GM23338 (cell line): ENCODE measurements at regions not wholly inside any gene's neighbourhood (a gene's known extent, or its start where the extent isn't known, plus 50 kb on each side); places are given as distances from the start of the nearest gene placed in this dataset.

ENCODE experiments used
- ATAC-seq: fragments of 200-7000 bp; cut with Tn5 transposase; 3 replicates; pipeline ENCODE4 v1.9.1; 2020
- DNase-seq: peaks from one replicate; pipeline ENCODE4 v3.0.0-alpha.2; 2015; ENCODE audit warnings: low spot score
- H2AFZ ChIP-seq: fragments of 200-600 bp; sonication (generic); 2 replicates; pipeline ENCODE4 v1.8.0; 2016; ENCODE audit warnings: antibody characterized with exemption, mild to moderate bottlenecking, moderate library complexity
- H3F3A ChIP-seq: fragments of 200-600 bp; sonication (generic); replicated peaks from 2 replicates; pipeline ENCODE4 v1.8.0; 2017; ENCODE audit warnings: antibody characterized with exemption, mixed run types, low read depth
- H3K27ac ChIP-seq: fragments of 200-600 bp; sonication (generic); 2 replicates; pipeline ENCODE4 v1.6.1; 2016; ENCODE audit warnings: low read depth
- H3K27me3 ChIP-seq: fragments of 200-600 bp; sonication (generic); 2 replicates; pipeline ENCODE4 v1.8.0; 2016; ENCODE audit warnings: mild to moderate bottlenecking, mixed run types, moderate library complexity; ENCODE audit not compliant: insufficient read depth
- H3K36me3 ChIP-seq: fragments of 200-600 bp; sonication (generic); 2 replicates; pipeline ENCODE4 v1.8.0; 2016; ENCODE audit warnings: mild to moderate bottlenecking; ENCODE audit not compliant: insufficient read depth
- H3K4me1 ChIP-seq: fragments of 200-600 bp; sonication (generic); 2 replicates; pipeline ENCODE4 v1.8.0; 2016; ENCODE audit warnings: mild to moderate bottlenecking, moderate library complexity; ENCODE audit not compliant: insufficient read depth
- H3K4me2 ChIP-seq: fragments of 200-600 bp; sonication (generic); 2 replicates; pipeline ENCODE4 v1.7.1; 2017; ENCODE audit warnings: mixed run types
- H3K4me3 ChIP-seq: fragments of 200-600 bp; sonication (generic); 2 replicates; pipeline ENCODE4 v1.6.1; 2016; ENCODE audit warnings: mixed run types
- H3K79me2 ChIP-seq: fragments of 200-600 bp; sonication (generic); replicated peaks from 2 replicates; pipeline ENCODE4 v1.8.0; 2017; ENCODE audit warnings: mild to moderate bottlenecking; ENCODE audit not compliant: insufficient read depth
- H3K9me2 ChIP-seq: fragments of 200-600 bp; sonication (generic); 2 replicates; pipeline ENCODE4 v1.8.0; 2017; ENCODE audit not compliant: insufficient read depth
- H4K20me1 ChIP-seq: fragments of 200-600 bp; sonication (generic); replicated peaks from 2 replicates; pipeline ENCODE4 v1.8.0; 2017; ENCODE audit warnings: mild to moderate bottlenecking; ENCODE audit not compliant: insufficient read depth
- H3K27ac Mint-ChIP-seq: 2 replicates; pipeline ENCODE4 v1.8.0; 2020; ENCODE audit warnings: inconsistent platforms, mild to moderate bottlenecking, moderate library complexity, mixed read lengths
- H3K27me3 Mint-ChIP-seq: 3 replicates; pipeline ENCODE4 v1.8.0; 2022; ENCODE audit warnings: low read depth, mild to moderate bottlenecking, moderate library complexity, mixed read lengths, inconsistent platforms; ENCODE audit not compliant: insufficient read depth, poor library complexity
- H3K36me3 Mint-ChIP-seq: 3 replicates; pipeline ENCODE4 v1.8.0; 2021; ENCODE audit warnings: low read depth, mild to moderate bottlenecking, inconsistent platforms, moderate library complexity, mixed read lengths
- H3K4me1 Mint-ChIP-seq: 3 replicates; pipeline ENCODE4 v1.8.0; 2020; ENCODE audit warnings: mild to moderate bottlenecking, inconsistent platforms, mixed read lengths
- H3K4me3 Mint-ChIP-seq: 3 replicates; pipeline ENCODE4 v1.8.0; 2021; ENCODE audit warnings: moderate library complexity, mild to moderate bottlenecking, inconsistent platforms, mixed read lengths
- H3K9me3 Mint-ChIP-seq: 3 replicates; pipeline ENCODE4 v1.8.0; 2020; ENCODE audit warnings: moderate library complexity, mild to moderate bottlenecking, inconsistent platforms, mixed read lengths
- CREB1 ChIP-seq: fragments of 250-450 bp; sonication (Bioruptor Pico); IDR thresholded peaks from 2 replicates; pipeline ENCODE4 v1.5.0; 2020; ENCODE audit warnings: low read depth, mild to moderate bottlenecking, moderate library complexity
- EZH2phosphoT487 ChIP-seq: fragments of 200-600 bp; sonication (generic); IDR thresholded peaks from one replicate; pipeline ENCODE4 v1.8.1; 2018; ENCODE audit warnings: antibody characterized with exemption; ENCODE audit not compliant: unreplicated experiment
- JUNB ChIP-seq: IDR thresholded peaks from one replicate; pipeline ENCODE4 v1.6.1; 2016; ENCODE audit warnings: antibody characterized with exemption; ENCODE audit not compliant: unreplicated experiment
- NANOG ChIP-seq: IDR thresholded peaks from 2 replicates; pipeline ENCODE4 v1.6.1; 2016; ENCODE audit warnings: antibody characterized with exemption, borderline replicate concordance
- POLR2AphosphoS5 ChIP-seq: IDR thresholded peaks from 2 replicates; pipeline ENCODE4 v1.6.1; 2016; ENCODE audit warnings: antibody characterized with exemption, low read depth
- ZNF114 ChIP-seq: fragments of 250-450 bp; sonication (Bioruptor Pico); IDR thresholded peaks from 2 replicates; pipeline ENCODE4 v1.5.0; 2020; ENCODE audit warnings: mild to moderate bottlenecking, moderate library complexity
- TF ChIP-seq, protein P1 (sequence below): IDR thresholded peaks from one replicate; pipeline ENCODE4 v1.6.1; 2018; ENCODE audit warnings: antibody characterized with exemption; ENCODE audit not compliant: unreplicated experiment
- TF ChIP-seq, protein P2 (sequence below): IDR thresholded peaks from 2 replicates; pipeline ENCODE4 v1.6.1; 2016; ENCODE audit warnings: antibody characterized with exemption
- TF ChIP-seq, protein P3 (sequence below): fragments of 250-450 bp; sonication (Bioruptor Pico); IDR thresholded peaks from 2 replicates; pipeline ENCODE4 v1.5.0; 2020; ENCODE audit warnings: mild to moderate bottlenecking, moderate library complexity
- TF ChIP-seq, protein P4 (sequence below), 2 experiments: fragments of 200-600 bp in 1 of 2; sonication (generic) in 1 of 2; conservative IDR thresholded peaks; 2 replicates each; pipeline versions ENCODE4 v1.5.1 to v1.6.1; 2016 to 2017; ENCODE audit warnings: antibody characterized with exemption in 2 of 2, low read depth in 2 of 2, mild to moderate bottlenecking in 2 of 2, moderate library complexity in 1 of 2

DNA sequence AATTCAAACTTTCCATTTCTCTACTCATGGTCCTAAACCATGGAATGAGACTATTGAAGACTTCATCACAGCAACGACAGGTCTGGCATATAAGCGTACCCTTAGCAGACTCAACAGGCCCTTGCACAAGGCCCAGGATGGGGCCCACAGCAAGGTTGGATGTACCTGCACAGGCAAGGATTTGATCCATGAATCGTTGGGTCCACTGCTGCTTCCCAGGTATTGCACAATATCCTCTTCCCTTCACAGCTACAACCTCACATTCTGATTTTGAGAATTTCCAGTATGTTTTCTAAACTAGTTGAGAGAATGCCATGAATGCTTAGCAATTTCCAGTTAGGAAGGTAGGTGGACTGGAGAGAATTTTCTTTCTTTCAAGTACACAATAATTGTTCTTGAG is 515.8 kb downstream of the SUCLG1 start:
- Histone ChIP-seq H3K27me3 (no peaks in the 10 kb centered on the region), H3K4me2 (peak overlapping the region; percentile 17; the same call in 1 of the 2 replicates), H3K79me2 (no peaks in the 10 kb centered on the region), H3K36me3 (no peaks in the 10 kb centered on the region), H3K4me1 (peaks cover 24% of the 10 kb centered on the region), H4K20me1 (no peaks in the 10 kb centered on the region), H3F3A (no peaks in the 10 kb centered on the region), H3K9me2 (peaks cover 6% of the 10 kb centered on the region; the same call in 1 of the 2 replicates), H3K27ac (no peak overlapping the region), H2AFZ (no peak overlapping the region), H3K4me3 (no peak overlapping the region)
- TF ChIP-seq NANOG (no peak), EZH2phosphoT487 (no peak)
- DNase-seq (no peak), ATAC-seq (no peak)
- H3K27ac Mint-ChIP-seq: no peak overlapping the region
- H3K4me3 Mint-ChIP-seq: no peak overlapping the region
- no peaks in the 10 kb centered on the region for H3K27me3 Mint-ChIP-seq
- no peaks in the 10 kb centered on the region; the same call in 2 of the 3 replicates for H3K9me3 Mint-ChIP-seq
- H3K36me3 Mint-ChIP-seq: no peaks in the 10 kb centered on the region
- peaks cover 24% of the 10 kb centered on the region for H3K4me1 Mint-ChIP-seq

DNA sequence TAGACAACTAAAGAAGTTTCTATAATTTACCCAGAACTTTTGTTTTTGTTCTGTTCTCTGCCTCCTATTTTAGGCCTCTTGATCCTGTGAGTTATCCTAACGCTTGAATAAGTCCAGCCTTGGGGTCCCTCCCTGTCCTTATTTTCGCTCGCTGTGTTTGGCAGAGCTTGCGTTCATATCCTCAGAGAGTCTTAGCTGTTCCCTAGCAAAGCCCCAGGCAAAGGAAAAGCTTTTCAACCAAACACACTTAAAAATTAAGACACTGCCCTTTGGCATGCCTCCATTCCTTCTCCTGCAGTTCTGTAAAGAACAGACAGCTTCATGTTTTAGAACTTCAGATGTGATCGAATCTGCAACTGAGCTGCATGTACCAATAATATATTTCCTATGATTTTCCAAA is 517.2 kb downstream of the SUCLG1 start:
- Histone ChIP-seq H3K4me2 (no peak overlapping the region), H3K4me3 (no peak overlapping the region), H3F3A (no peaks in the 10 kb centered on the region), H3K27me3 (no peaks in the 10 kb centered on the region), H3K4me1 (peaks cover 24% of the 10 kb centered on the region), H4K20me1 (no peaks in the 10 kb centered on the region), H3K79me2 (no peaks in the 10 kb centered on the region), H3K9me2 (no peaks in the 10 kb centered on the region), H3K27ac (no peak overlapping the region), H2AFZ (no peak overlapping the region), H3K36me3 (no peaks in the 10 kb centered on the region)
- H3K4me3 Mint-ChIP-seq: no peak overlapping the region
- H3K27me3 Mint-ChIP-seq: peaks cover 2% of the 10 kb centered on the region
- H3K36me3 Mint-ChIP-seq: no peaks in the 10 kb centered on the region
- ATAC-seq (no peak), DNase-seq (no peak)
- no peak overlapping the region for H3K27ac Mint-ChIP-seq
- H3K4me1 Mint-ChIP-seq: peaks cover 24% of the 10 kb centered on the region
- no peaks in the 10 kb centered on the region; the same call in 2 of the 3 replicates for H3K9me3 Mint-ChIP-seq
- TF ChIP-seq, protein P1, sequence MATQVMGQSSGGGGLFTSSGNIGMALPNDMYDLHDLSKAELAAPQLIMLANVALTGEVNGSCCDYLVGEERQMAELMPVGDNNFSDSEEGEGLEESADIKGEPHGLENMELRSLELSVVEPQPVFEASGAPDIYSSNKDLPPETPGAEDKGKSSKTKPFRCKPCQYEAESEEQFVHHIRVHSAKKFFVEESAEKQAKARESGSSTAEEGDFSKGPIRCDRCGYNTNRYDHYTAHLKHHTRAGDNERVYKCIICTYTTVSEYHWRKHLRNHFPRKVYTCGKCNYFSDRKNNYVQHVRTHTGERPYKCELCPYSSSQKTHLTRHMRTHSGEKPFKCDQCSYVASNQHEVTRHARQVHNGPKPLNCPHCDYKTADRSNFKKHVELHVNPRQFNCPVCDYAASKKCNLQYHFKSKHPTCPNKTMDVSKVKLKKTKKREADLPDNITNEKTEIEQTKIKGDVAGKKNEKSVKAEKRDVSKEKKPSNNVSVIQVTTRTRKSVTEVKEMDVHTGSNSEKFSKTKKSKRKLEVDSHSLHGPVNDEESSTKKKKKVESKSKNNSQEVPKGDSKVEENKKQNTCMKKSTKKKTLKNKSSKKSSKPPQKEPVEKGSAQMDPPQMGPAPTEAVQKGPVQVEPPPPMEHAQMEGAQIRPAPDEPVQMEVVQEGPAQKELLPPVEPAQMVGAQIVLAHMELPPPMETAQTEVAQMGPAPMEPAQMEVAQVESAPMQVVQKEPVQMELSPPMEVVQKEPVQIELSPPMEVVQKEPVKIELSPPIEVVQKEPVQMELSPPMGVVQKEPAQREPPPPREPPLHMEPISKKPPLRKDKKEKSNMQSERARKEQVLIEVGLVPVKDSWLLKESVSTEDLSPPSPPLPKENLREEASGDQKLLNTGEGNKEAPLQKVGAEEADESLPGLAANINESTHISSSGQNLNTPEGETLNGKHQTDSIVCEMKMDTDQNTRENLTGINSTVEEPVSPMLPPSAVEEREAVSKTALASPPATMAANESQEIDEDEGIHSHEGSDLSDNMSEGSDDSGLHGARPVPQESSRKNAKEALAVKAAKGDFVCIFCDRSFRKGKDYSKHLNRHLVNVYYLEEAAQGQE: no peak
- no peak for TF ChIP-seq CREB1 (CRISPR knock-in tag)
- TF ChIP-seq, protein P2, sequence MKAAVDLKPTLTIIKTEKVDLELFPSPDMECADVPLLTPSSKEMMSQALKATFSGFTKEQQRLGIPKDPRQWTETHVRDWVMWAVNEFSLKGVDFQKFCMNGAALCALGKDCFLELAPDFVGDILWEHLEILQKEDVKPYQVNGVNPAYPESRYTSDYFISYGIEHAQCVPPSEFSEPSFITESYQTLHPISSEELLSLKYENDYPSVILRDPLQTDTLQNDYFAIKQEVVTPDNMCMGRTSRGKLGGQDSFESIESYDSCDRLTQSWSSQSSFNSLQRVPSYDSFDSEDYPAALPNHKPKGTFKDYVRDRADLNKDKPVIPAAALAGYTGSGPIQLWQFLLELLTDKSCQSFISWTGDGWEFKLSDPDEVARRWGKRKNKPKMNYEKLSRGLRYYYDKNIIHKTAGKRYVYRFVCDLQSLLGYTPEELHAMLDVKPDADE: no peak
- no peak for TF ChIP-seq ZNF114 (CRISPR knock-in tag)
- TF ChIP-seq JUNB: no peak
- TF ChIP-seq, protein P3, sequence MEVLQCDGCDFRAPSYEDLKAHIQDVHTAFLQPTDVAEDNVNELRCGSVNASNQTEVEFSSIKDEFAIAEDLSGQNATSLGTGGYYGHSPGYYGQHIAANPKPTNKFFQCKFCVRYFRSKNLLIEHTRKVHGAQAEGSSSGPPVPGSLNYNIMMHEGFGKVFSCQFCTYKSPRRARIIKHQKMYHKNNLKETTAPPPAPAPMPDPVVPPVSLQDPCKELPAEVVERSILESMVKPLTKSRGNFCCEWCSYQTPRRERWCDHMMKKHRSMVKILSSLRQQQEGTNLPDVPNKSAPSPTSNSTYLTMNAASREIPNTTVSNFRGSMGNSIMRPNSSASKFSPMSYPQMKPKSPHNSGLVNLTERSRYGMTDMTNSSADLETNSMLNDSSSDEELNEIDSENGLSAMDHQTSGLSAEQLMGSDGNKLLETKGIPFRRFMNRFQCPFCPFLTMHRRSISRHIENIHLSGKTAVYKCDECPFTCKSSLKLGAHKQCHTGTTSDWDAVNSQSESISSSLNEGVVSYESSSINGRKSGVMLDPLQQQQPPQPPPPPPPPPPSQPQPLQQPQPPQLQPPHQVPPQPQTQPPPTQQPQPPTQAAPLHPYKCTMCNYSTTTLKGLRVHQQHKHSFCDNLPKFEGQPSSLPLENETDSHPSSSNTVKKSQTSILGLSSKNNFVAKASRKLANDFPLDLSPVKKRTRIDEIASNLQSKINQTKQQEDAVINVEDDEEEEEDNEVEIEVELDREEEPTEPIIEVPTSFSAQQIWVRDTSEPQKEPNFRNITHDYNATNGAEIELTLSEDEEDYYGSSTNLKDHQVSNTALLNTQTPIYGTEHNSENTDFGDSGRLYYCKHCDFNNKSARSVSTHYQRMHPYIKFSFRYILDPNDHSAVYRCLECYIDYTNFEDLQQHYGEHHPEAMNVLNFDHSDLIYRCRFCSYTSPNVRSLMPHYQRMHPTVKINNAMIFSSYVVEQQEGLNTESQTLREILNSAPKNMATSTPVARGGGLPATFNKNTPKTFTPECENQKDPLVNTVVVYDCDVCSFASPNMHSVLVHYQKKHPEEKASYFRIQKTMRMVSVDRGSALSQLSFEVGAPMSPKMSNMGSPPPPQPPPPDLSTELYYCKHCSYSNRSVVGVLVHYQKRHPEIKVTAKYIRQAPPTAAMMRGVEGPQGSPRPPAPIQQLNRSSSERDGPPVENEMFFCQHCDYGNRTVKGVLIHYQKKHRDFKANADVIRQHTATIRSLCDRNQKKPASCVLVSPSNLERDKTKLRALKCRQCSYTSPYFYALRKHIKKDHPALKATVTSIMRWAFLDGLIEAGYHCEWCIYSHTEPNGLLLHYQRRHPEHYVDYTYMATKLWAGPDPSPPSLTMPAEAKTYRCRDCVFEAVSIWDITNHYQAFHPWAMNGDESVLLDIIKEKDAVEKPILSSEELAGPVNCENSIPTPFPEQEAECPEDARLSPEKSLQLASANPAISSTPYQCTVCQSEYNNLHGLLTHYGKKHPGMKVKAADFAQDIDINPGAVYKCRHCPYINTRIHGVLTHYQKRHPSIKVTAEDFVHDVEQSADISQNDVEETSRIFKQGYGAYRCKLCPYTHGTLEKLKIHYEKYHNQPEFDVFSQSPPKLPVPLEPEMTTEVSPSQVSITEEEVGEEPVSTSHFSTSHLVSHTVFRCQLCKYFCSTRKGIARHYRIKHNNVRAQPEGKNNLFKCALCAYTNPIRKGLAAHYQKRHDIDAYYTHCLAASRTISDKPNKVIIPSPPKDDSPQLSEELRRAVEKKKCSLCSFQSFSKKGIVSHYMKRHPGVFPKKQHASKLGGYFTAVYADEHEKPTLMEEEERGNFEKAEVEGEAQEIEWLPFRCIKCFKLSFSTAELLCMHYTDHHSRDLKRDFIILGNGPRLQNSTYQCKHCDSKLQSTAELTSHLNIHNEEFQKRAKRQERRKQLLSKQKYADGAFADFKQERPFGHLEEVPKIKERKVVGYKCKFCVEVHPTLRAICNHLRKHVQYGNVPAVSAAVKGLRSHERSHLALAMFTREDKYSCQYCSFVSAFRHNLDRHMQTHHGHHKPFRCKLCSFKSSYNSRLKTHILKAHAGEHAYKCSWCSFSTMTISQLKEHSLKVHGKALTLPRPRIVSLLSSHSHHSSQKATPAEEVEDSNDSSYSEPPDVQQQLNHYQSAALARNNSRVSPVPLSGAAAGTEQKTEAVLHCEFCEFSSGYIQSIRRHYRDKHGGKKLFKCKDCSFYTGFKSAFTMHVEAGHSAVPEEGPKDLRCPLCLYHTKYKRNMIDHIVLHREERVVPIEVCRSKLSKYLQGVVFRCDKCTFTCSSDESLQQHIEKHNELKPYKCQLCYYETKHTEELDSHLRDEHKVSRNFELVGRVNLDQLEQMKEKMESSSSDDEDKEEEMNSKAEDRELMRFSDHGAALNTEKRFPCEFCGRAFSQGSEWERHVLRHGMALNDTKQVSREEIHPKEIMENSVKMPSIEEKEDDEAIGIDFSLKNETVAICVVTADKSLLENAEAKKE: no peak
- TF ChIP-seq, protein P4, sequence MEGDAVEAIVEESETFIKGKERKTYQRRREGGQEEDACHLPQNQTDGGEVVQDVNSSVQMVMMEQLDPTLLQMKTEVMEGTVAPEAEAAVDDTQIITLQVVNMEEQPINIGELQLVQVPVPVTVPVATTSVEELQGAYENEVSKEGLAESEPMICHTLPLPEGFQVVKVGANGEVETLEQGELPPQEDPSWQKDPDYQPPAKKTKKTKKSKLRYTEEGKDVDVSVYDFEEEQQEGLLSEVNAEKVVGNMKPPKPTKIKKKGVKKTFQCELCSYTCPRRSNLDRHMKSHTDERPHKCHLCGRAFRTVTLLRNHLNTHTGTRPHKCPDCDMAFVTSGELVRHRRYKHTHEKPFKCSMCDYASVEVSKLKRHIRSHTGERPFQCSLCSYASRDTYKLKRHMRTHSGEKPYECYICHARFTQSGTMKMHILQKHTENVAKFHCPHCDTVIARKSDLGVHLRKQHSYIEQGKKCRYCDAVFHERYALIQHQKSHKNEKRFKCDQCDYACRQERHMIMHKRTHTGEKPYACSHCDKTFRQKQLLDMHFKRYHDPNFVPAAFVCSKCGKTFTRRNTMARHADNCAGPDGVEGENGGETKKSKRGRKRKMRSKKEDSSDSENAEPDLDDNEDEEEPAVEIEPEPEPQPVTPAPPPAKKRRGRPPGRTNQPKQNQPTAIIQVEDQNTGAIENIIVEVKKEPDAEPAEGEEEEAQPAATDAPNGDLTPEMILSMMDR (conservative IDR thresholded peaks at IDR 0.05; ENCODE audit: low read depth in 2 of 2): no peak
- no peak for TF ChIP-seq NANOG
- no peak for TF ChIP-seq EZH2phosphoT487
- TF ChIP-seq POLR2AphosphoS5: no peak
